ENCODE measurements at regions not wholly inside any gene's neighbourhood (a gene's known extent, or its start where the extent isn't known, plus 50 kb on each side); places are given as distances from the start of the nearest gene placed in this dataset.

- TF ChIP-seq CTCF (IDR thresholded peaks at IDR 0.05), result no peak
Observed at GRCh38 chr16:9040800-9041412, 50.5 kb upstream of the HAPSTR1 start.

More at GRCh38 chr16:9040800-9041412, 50.5 kb upstream of the HAPSTR1 start:
- no peak for ATAC-seq
- Mint-ChIP-seq H3K9me3 (no peaks in the 10 kb centered on the region), H3K27me3 (no peaks in the 10 kb centered on the region), H3K4me3 (no peak overlapping the region), H3K27ac (no peak overlapping the region), H3K4me1 (ENCODE audit: low read depth) (peaks cover 3% of the 10 kb centered on the region), H3K36me3 (ENCODE audit: low read depth) (no peaks in the 10 kb centered on the region)
- no peak for DNase-seq
- ChIA-PET POLR2A (no interaction called here), CTCF (interaction anchor here (0.7 kb wide), 1 partner anchor 468 kb away, joined by 3 read pairs; no protein-coding TSS in a partner anchor)
- intact Hi-C loops (cut with micrococcal nuclease), result no loop called here
